ENCODE measurements at regions not wholly inside any gene's neighbourhood (a gene's known extent, or its start where the extent isn't known, plus 50 kb on each side); places are given as distances from the start of the nearest gene placed in this dataset.

- no peak for ATAC-seq
Observed at GRCh38 chr3:110577854-110578253, 493.8 kb upstream of the NECTIN3 start.

GRCh38 chr3:110579840-110580550 lies 491.6 kb upstream of the NECTIN3 start:
- H3K27me3 Mint-ChIP-seq, result no peaks in the 10 kb centered on the region

More at GRCh38 chr3:110577854-110578253, 493.8 kb upstream of the NECTIN3 start:
- H3K27me3 Mint-ChIP-seq, result no peaks in the 10 kb centered on the region
- peaks cover 5% of the 10 kb centered on the region for H3K9me3 Mint-ChIP-seq
- H3K27ac Mint-ChIP-seq, result no peak overlapping the region
- H3K4me1 Mint-ChIP-seq, result no peaks in the 10 kb centered on the region
- no peaks in the 10 kb centered on the region for H3K36me3 Mint-ChIP-seq (ENCODE audit: low read depth)
- H3K4me3 Mint-ChIP-seq, result no peak overlapping the region
- DNase-seq, result no peak

GRCh38 chr3:110583373-110583935 lies 488.2 kb upstream of the NECTIN3 start:
- Mint-ChIP-seq H3K27me3 (peaks cover 2% of the 10 kb centered on the region), H3K27ac (no peak overlapping the region), H3K36me3 (ENCODE audit: low read depth) (no peaks in the 10 kb centered on the region), H3K9me3 (no peaks in the 10 kb centered on the region), H3K4me3 (no peak overlapping the region), H3K4me1 (no peaks in the 10 kb centered on the region)
- ATAC-seq (no peak), DNase-seq (no peak)

More at GRCh38 chr3:110579840-110580550, 491.6 kb upstream of the NECTIN3 start:
- Mint-ChIP-seq H3K27ac (no peak overlapping the region), H3K36me3 (ENCODE audit: low read depth) (no peaks in the 10 kb centered on the region), H3K4me1 (no peaks in the 10 kb centered on the region), H3K9me3 (no peaks in the 10 kb centered on the region), H3K4me3 (no peak overlapping the region)
- DNase-seq (no peak), ATAC-seq (no peak)

GRCh38 chr3:110588906-110589305 lies 482.7 kb upstream of the NECTIN3 start:
- Mint-ChIP-seq H3K9me3 (peaks cover 6% of the 10 kb centered on the region), H3K27me3 (peaks cover 2% of the 10 kb centered on the region), H3K36me3 (ENCODE audit: low read depth) (no peaks in the 10 kb centered on the region), H3K27ac (no peak overlapping the region), H3K4me1 (no peaks in the 10 kb centered on the region), H3K4me3 (no peak overlapping the region)
- ATAC-seq (no peak), DNase-seq (no peak)

GRCh38 chr3:110589341-110589740 lies 482.3 kb upstream of the NECTIN3 start:
- ATAC-seq (no peak), DNase-seq (no peak)
- Mint-ChIP-seq H3K27me3 (peaks cover 2% of the 10 kb centered on the region), H3K4me3 (no peak overlapping the region), H3K9me3 (peaks cover 10% of the 10 kb centered on the region), H3K27ac (no peak overlapping the region), H3K36me3 (ENCODE audit: low read depth) (no peaks in the 10 kb centered on the region), H3K4me1 (no peaks in the 10 kb centered on the region)

- no peaks in the 10 kb centered on the region for H3K36me3 Mint-ChIP-seq (ENCODE audit: low read depth)
- H3K4me1 Mint-ChIP-seq, result no peaks in the 10 kb centered on the region
- ATAC-seq, result no peak
- no peak overlapping the region for H3K27ac Mint-ChIP-seq
- DNase-seq, result no peak
- H3K27me3 Mint-ChIP-seq, result no peaks in the 10 kb centered on the region
- H3K9me3 Mint-ChIP-seq, result peaks cover 14% of the 10 kb centered on the region
- H3K4me3 Mint-ChIP-seq, result no peak overlapping the region
Observed at GRCh38 chr3:110593749-110594148, 477.9 kb upstream of the NECTIN3 start.

GRCh38 chr3:110598847-110599490 lies 472.6 kb upstream of the NECTIN3 start:
- DNase-seq, result no peak
- Mint-ChIP-seq H3K27ac (no peak overlapping the region), H3K4me3 (no peak overlapping the region), H3K9me3 (peaks cover 7% of the 10 kb centered on the region), H3K4me1 (no peaks in the 10 kb centered on the region), H3K36me3 (ENCODE audit: low read depth) (no peaks in the 10 kb centered on the region), H3K27me3 (no peaks in the 10 kb centered on the region)
- no peak for ATAC-seq

- no peak overlapping the region for H3K27ac Mint-ChIP-seq
- ATAC-seq (no peak), DNase-seq (no peak)
- no peaks in the 10 kb centered on the region for H3K4me1 Mint-ChIP-seq
- H3K36me3 Mint-ChIP-seq (ENCODE audit: low read depth), result no peaks in the 10 kb centered on the region
- H3K9me3 Mint-ChIP-seq, result no peaks in the 10 kb centered on the region
- H3K4me3 Mint-ChIP-seq, result no peak overlapping the region
- peaks cover 6% of the 10 kb centered on the region for H3K27me3 Mint-ChIP-seq
Observed at GRCh38 chr3:110608566-110608965, 463.1 kb upstream of the NECTIN3 start.

GRCh38 chr3:110612045-110612444 lies 459.6 kb upstream of the NECTIN3 start:
- Mint-ChIP-seq H3K27me3 (peaks cover 3% of the 10 kb centered on the region), H3K4me3 (no peak overlapping the region), H3K36me3 (ENCODE audit: low read depth) (no peaks in the 10 kb centered on the region), H3K27ac (no peak overlapping the region), H3K9me3 (no peaks in the 10 kb centered on the region), H3K4me1 (no peaks in the 10 kb centered on the region)
- no peak for ATAC-seq
- DNase-seq, result no peak

- Mint-ChIP-seq H3K4me3 (no peak overlapping the region), H3K36me3 (ENCODE audit: low read depth) (no peaks in the 10 kb centered on the region), H3K27ac (no peak overlapping the region), H3K27me3 (peaks cover 2% of the 10 kb centered on the region), H3K4me1 (no peaks in the 10 kb centered on the region), H3K9me3 (no peaks in the 10 kb centered on the region)
- ATAC-seq, result no peak
- no peak for DNase-seq
Observed at GRCh38 chr3:110614186-110614585, 457.4 kb upstream of the NECTIN3 start.

GRCh38 chr3:110615454-110615853 lies 456.2 kb upstream of the NECTIN3 start:
- H3K36me3 Mint-ChIP-seq (ENCODE audit: low read depth), result no peaks in the 10 kb centered on the region
- ATAC-seq, result no peak
- H3K9me3 Mint-ChIP-seq, result no peaks in the 10 kb centered on the region
- DNase-seq, result no peak
- no peak overlapping the region for H3K4me3 Mint-ChIP-seq
- H3K27me3 Mint-ChIP-seq, result peaks cover 2% of the 10 kb centered on the region
- no peaks in the 10 kb centered on the region for H3K4me1 Mint-ChIP-seq
- H3K27ac Mint-ChIP-seq, result no peak overlapping the region

GRCh38 chr3:110618512-110619226 lies 452.9 kb upstream of the NECTIN3 start:
- Mint-ChIP-seq H3K27me3 (peaks cover 2% of the 10 kb centered on the region), H3K9me3 (no peaks in the 10 kb centered on the region), H3K36me3 (ENCODE audit: low read depth) (no peaks in the 10 kb centered on the region), H3K4me3 (no peak overlapping the region), H3K4me1 (no peaks in the 10 kb centered on the region), H3K27ac (no peak overlapping the region)
- ATAC-seq (no peak), DNase-seq (no peak)

GRCh38 chr3:110620118-110620517 lies 451.5 kb upstream of the NECTIN3 start:
- no peak for ATAC-seq
- H3K4me3 Mint-ChIP-seq, result no peak overlapping the region
- peaks cover 2% of the 10 kb centered on the region for H3K27me3 Mint-ChIP-seq

GRCh38 chr3:110623571-110623970 lies 448.0 kb upstream of the NECTIN3 start:
- H3K9me3 Mint-ChIP-seq, result peaks cover 5% of the 10 kb centered on the region
- no peaks in the 10 kb centered on the region for H3K36me3 Mint-ChIP-seq (ENCODE audit: low read depth)

More at GRCh38 chr3:110620118-110620517, 451.5 kb upstream of the NECTIN3 start:
- no peaks in the 10 kb centered on the region for H3K9me3 Mint-ChIP-seq
- DNase-seq, result no peak
- H3K36me3 Mint-ChIP-seq (ENCODE audit: low read depth), result no peaks in the 10 kb centered on the region
- no peak overlapping the region for H3K27ac Mint-ChIP-seq
- no peaks in the 10 kb centered on the region for H3K4me1 Mint-ChIP-seq

More at GRCh38 chr3:110623571-110623970, 448.0 kb upstream of the NECTIN3 start:
- no peak overlapping the region for H3K27ac Mint-ChIP-seq
- no peak overlapping the region for H3K4me3 Mint-ChIP-seq
- no peak for ATAC-seq
- no peak for DNase-seq
- peaks cover 2% of the 10 kb centered on the region for H3K27me3 Mint-ChIP-seq
- peaks cover 12% of the 10 kb centered on the region for H3K4me1 Mint-ChIP-seq

Measured in activated naive CD8-positive, alpha-beta T cell treated with anti-CD3 and anti-CD28 coated beads, Interleukin-2, amount 50 U/mL, for 24 hours (primary cell).